ENCODE measurements at regions not wholly inside any gene's neighbourhood (a gene's known extent, or its start where the extent isn't known, plus 50 kb on each side); places are given as distances from the start of the nearest gene placed in this dataset.
A peak's percentile ranks its signal among the peaks of the same experiment; 100 is the strongest.

- TF ChIP-seq, protein P1, sequence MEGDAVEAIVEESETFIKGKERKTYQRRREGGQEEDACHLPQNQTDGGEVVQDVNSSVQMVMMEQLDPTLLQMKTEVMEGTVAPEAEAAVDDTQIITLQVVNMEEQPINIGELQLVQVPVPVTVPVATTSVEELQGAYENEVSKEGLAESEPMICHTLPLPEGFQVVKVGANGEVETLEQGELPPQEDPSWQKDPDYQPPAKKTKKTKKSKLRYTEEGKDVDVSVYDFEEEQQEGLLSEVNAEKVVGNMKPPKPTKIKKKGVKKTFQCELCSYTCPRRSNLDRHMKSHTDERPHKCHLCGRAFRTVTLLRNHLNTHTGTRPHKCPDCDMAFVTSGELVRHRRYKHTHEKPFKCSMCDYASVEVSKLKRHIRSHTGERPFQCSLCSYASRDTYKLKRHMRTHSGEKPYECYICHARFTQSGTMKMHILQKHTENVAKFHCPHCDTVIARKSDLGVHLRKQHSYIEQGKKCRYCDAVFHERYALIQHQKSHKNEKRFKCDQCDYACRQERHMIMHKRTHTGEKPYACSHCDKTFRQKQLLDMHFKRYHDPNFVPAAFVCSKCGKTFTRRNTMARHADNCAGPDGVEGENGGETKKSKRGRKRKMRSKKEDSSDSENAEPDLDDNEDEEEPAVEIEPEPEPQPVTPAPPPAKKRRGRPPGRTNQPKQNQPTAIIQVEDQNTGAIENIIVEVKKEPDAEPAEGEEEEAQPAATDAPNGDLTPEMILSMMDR (conservative IDR thresholded peaks at IDR 0.05), result peak; percentile 97
- H3K27ac ChIP-seq, result peak overlapping the region; percentile 23; the same call in 1 of the 2 replicates
These were observed 142.9 kb downstream of the CRYBB2 start for GRCh38 chr22:25362215-25362882.

- H3K27ac ChIP-seq, result peak overlapping the region; percentile 23; the same call in 1 of the 2 replicates
- TF ChIP-seq, protein P1 (conservative IDR thresholded peaks at IDR 0.05), result no peak
These were observed 143.4 kb downstream of the CRYBB2 start for GRCh38 chr22:25362883-25363240.

GRCh38 chr22:25363474-25363873, 144.0 kb downstream of the CRYBB2 start:
- no peak overlapping the region for H3K27ac ChIP-seq
- TF ChIP-seq, protein P1 (conservative IDR thresholded peaks at IDR 0.05), result no peak

GRCh38 chr22:25364281-25364680, 144.8 kb downstream of the CRYBB2 start:
- TF ChIP-seq, protein P1 (conservative IDR thresholded peaks at IDR 0.05), result no peak
- peak overlapping the region; percentile 65; the same call in 1 of the 2 replicates for H3K27ac ChIP-seq

GRCh38 chr22:25364736-25365241, 145.3 kb downstream of the CRYBB2 start:
- H3K27ac ChIP-seq, result peak overlapping the region; percentile 65

GRCh38 chr22:25365491-25366261, 146.2 kb downstream of the CRYBB2 start:
- peak overlapping the region; percentile 65 for H3K27ac ChIP-seq
- TF ChIP-seq, protein P1 (conservative IDR thresholded peaks at IDR 0.05), result no peak

More at GRCh38 chr22:25364736-25365241, 145.3 kb downstream of the CRYBB2 start:
- TF ChIP-seq, protein P1 (conservative IDR thresholded peaks at IDR 0.05), result no peak

DNA sequence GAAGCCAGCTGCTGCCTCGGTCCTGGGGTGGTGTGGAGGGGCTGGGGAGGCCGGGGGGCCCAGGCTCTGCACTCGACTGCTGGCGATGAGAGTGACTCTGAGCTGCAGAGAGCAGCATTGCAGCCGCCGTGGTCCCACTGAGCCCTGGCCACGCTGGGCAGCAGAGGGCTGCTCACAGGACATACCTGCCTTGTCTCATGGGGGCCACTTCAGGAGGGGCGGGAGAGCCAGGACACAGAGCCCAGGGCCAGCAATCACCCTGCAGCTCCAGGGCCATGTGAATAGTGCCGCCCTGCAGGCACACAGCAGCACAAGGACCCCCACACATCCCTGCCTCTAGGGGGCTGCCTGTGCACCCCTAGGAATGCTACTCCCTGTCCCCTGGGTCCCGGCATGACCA, 147.0 kb downstream of the CRYBB2 start:
- TF ChIP-seq, protein P1 (conservative IDR thresholded peaks at IDR 0.05), result no peak
- peak overlapping the region; percentile 65 for H3K27ac ChIP-seq
